Left ventricle myocardium inferior (tissue), 1 donor: ENCODE measurements at regions not wholly inside any gene's neighbourhood (a gene's known extent, or its start where the extent isn't known, plus 50 kb on each side); places are given as distances from the start of the nearest gene placed in this dataset.

Experiments
- DNase-seq: peaks from one replicate; pipeline ENCODE4 v3.0.0-alpha.2; 2020
- H3K27ac ChIP-seq: fragments of 200-600 bp; replicated peaks from 2 replicates; pipeline ENCODE4 v1.8.0; 2021
- H3K27me3 ChIP-seq: fragments of 200-600 bp; 2 replicates; pipeline ENCODE4 v1.8.0; 2021; ENCODE audit warnings: low read depth
- H3K36me3 ChIP-seq: fragments of 200-600 bp; 2 replicates; pipeline ENCODE4 v1.8.0; 2021
- H3K4me1 ChIP-seq: fragments of 200-600 bp; 2 replicates; pipeline ENCODE4 v1.8.0; 2021
- H3K4me3 ChIP-seq: fragments of 200-600 bp; 2 replicates; pipeline ENCODE4 v1.8.0; 2021; ENCODE audit warnings: mild to moderate bottlenecking, moderate library complexity
- H3K9me3 ChIP-seq: fragments of 200-600 bp; replicated peaks from 2 replicates; pipeline ENCODE4 v1.8.0; 2021
- CTCF ChIP-seq: fragments of 200-600 bp; IDR thresholded peaks from 2 replicates; pipeline ENCODE4 v1.8.0; 2021; ENCODE audit warnings: antibody characterized with exemption, mild to moderate bottlenecking, borderline replicate concordance
- intact Hi-C: fragments of 100-400 bp; cut with micrococcal nuclease; formaldehyde crosslinking; loops from one replicate; pipeline ENCODE4 v1.11.0; 2022
- donor health status: DM: no; HTN: yes; CAD: no; lungs with severe emphysema.

- no peak for TF ChIP-seq CTCF
- Histone ChIP-seq H3K4me3 (no peak overlapping the region), H3K27ac (no peak overlapping the region), H3K36me3 (no peaks in the 10 kb centered on the region), H3K9me3 (no peaks in the 10 kb centered on the region), H3K4me1 (no peaks in the 10 kb centered on the region), H3K27me3 (no peaks in the 10 kb centered on the region)
- intact Hi-C loops: no loop called here
- no peak for DNase-seq
Observed at GRCh38 chr2:66981074-66981473, 416.1 kb upstream of the ETAA1 start.

DNA sequence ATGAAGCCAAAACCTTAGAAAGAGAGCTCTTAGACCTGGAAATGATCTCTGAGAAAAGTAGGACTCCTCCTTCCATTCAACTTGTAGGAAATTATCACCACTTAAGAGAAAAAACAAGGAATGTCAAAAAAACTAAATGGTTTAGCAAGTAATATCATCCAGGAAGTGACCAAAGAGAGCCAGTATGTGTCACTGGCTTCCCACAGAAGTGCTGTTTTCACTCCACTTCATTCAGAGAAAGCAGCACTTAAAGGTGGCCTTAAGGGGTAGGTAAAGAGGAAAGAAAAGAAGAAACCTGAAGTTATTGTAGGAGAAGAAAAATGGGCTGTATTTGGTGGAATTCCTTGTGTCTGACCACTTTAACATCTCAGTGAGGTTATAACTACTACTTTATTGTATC lies 414.4 kb upstream of the ETAA1 start:
- Histone ChIP-seq H3K4me1 (no peaks in the 10 kb centered on the region), H3K27ac (no peak overlapping the region), H3K27me3 (no peaks in the 10 kb centered on the region), H3K36me3 (no peaks in the 10 kb centered on the region), H3K9me3 (no peaks in the 10 kb centered on the region), H3K4me3 (no peak overlapping the region)
- DNase-seq: no peak
- intact Hi-C loops: no loop called here
- TF ChIP-seq CTCF: no peak

- Histone ChIP-seq H3K27ac (no peak overlapping the region), H3K27me3 (no peaks in the 10 kb centered on the region), H3K4me3 (no peak overlapping the region), H3K9me3 (no peaks in the 10 kb centered on the region), H3K36me3 (no peaks in the 10 kb centered on the region), H3K4me1 (no peaks in the 10 kb centered on the region)
- intact Hi-C loops: no loop called here
- DNase-seq: no peak
- TF ChIP-seq CTCF: no peak
Observed at GRCh38 chr2:66984864-66985263, 412.3 kb upstream of the ETAA1 start.

GRCh38 chr2:66985906-66986305 lies 411.2 kb upstream of the ETAA1 start:
- DNase-seq: no peak
- H3K27me3 ChIP-seq: no peaks in the 10 kb centered on the region
- H3K27ac ChIP-seq: no peak overlapping the region
- H3K4me3 ChIP-seq: no peak overlapping the region
- H3K4me1 ChIP-seq: no peaks in the 10 kb centered on the region
- H3K9me3 ChIP-seq: no peaks in the 10 kb centered on the region
- TF ChIP-seq CTCF: no peak
- intact Hi-C loops: no loop called here
- H3K36me3 ChIP-seq: no peaks in the 10 kb centered on the region

- Histone ChIP-seq H3K36me3 (no peaks in the 10 kb centered on the region), H3K4me1 (no peaks in the 10 kb centered on the region), H3K27me3 (no peaks in the 10 kb centered on the region), H3K27ac (no peak overlapping the region), H3K4me3 (no peak overlapping the region), H3K9me3 (no peaks in the 10 kb centered on the region)
- intact Hi-C loops: no loop called here
- no peak for TF ChIP-seq CTCF
- DNase-seq: no peak
Observed at GRCh38 chr2:66987733-66988132, 409.4 kb upstream of the ETAA1 start.

DNA sequence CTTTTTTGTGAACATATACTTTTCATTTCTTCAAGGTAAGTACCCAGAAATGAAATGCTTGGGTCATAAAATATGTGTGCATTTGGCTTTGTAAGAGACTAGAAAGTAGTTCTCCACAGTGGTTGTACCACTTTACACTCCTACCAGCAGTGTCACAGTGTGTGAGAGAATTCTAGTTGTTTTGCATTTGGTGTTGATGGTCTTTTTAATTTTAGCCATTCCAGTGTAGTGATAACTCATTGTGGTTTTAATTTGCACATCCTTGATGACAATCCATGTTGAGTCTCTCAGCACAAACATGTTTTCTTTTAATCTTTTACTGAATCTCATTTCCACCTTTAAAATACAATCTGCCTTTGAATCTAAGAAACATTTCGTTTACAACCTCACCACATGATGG lies 402.5 kb upstream of the ETAA1 start:
- no peak for TF ChIP-seq CTCF
- Histone ChIP-seq H3K27me3 (no peaks in the 10 kb centered on the region), H3K27ac (no peak overlapping the region), H3K9me3 (no peaks in the 10 kb centered on the region), H3K4me1 (no peaks in the 10 kb centered on the region), H3K4me3 (no peak overlapping the region), H3K36me3 (no peaks in the 10 kb centered on the region)
- no peak for DNase-seq
- intact Hi-C loops: no loop called here
